GM19043 (cell line): ENCODE measurements at regions not wholly inside any gene's neighbourhood (a gene's known extent, or its start where the extent isn't known, plus 50 kb on each side); places are given as distances from the start of the nearest gene placed in this dataset.
"Not testable (repeated sequence)": the region's sequence is repeated elsewhere in the genome, so short reads cannot be mapped to it uniquely, and the experiment has no call there.

Experiments
- ATAC-seq: cut with Tn5 transposase; IDR thresholded peaks from one replicate; pipeline ENCODE4 v1.9.1; 2021; ENCODE audit warnings: low read depth; ENCODE audit not compliant: unreplicated experiment

DNA sequence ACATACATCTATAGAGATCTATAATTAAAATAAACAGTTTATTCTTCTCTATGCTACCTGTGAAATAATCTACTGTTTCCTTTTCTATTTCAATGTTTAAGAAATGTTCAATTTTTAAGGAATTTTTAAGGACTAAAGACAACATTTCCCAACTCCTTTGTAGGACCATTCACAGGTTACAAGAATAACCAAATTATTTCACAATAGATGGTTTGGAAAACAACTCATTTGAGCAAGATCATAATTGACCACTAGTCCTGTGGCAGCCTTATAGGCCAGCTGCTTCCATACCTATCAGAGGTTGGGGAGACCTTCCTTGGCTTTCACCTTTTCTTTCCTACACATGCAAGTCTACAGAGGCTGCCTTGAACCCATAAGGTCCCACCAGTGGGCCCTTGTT is 193.7 kb downstream of the TTC39B start:
- no peak for ATAC-seq

DNA sequence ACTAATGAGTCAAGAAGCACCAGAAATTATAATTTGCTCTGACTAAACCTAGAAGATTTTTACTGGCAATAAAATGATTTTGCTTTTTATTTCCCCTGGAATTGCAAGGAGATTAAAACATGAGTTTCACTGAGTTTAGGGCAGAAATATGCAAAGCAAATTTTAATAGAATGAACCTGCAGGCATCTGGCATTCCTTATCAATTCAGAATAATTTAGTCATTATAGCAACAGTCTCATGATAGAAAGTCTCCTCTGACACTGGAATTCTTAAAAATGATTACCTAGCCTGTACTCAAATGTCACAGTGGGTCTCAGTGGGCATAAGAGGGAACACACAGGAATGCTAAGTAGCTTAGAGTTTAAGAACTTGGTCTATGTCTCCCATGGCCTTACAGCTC is 195.9 kb downstream of the TTC39B start:
- ATAC-seq = no peak

DNA sequence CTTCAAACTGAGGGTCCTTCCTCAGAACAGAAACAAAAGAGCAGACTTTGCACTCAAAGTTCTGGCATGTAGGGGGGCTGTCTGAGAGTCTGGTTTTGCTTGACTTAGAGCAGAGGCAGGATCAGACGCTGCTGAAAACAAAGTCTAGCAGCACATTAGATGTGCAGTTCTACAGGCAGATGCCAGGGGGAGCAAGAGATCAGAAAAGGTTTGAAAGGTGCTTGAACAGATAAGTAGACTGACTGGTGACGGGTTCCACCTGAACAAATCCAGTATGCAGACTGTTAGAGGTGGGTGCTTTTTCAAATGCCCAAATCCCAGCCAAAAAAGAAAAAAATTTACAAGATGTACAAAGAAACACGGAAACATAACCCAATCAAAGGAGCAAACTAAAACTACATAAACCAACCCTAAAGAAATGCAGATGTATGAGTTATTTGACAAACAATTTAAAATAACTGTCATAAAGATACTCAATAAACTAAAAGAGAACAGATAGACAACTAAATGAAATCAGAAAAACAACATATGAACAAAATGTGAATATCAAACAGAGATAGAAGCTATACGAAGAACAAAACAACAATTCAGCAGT is 194.7 kb upstream of the FREM1 start:
- ATAC-seq = peak; percentile 89

DNA sequence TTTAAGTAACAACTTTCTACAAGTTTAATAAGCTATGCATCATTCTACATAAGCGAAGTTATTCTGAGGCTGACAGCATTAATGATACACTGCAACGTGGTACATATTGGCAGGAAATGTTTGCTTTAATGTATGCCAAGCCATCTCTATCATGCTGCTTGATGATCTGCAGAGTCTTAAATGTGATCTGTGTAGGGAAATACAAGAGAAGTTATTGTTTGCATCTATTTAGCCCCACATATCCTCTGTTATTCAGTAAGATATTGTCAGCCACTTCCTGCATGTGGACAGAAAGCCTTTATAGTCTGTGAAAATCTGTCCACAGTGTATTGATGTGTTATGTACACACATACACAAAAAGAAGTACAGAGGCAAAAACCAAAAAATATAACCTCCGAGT is 193.1 kb upstream of the FREM1 start:
- no peak for ATAC-seq

DNA sequence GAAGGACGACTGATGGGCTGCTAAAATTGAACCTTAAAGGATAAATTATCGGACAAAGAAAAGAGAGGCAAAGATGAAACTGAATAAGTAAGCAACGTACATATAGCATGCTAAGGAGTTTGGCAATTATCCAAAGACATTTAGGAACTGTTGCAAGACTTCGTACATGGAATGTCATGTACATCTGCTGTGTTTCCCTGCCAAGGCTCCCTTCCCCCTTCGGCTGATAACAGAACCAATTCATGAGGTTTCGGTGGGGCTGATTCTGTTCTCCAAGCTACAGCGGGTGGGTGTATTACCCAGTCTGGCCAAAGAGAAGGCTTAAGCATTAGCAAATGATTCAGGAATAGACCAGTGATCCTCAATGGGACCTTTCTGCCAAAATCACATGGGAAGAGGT is 190.9 kb upstream of the FREM1 start:
- no peak for ATAC-seq

DNA sequence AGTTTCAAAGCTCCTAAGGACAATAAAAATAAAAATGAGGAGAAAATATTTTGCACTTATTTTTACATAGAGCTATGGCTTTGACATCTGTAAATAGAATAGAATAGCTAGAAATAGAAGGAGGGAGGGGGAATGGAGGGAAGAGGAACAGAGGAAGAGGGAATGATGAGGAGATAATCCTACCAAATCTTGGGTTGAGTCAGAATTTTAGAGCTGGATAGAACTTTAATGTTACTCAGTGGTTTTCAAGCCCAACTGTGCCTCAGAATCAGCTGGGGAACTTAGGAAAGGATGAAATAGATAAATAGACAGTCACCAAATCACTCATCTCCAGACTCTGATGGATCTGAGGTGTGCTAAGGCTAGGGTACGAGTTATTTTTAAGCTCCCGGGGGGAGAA is 190.3 kb upstream of the FREM1 start:
- ATAC-seq = no peak

DNA sequence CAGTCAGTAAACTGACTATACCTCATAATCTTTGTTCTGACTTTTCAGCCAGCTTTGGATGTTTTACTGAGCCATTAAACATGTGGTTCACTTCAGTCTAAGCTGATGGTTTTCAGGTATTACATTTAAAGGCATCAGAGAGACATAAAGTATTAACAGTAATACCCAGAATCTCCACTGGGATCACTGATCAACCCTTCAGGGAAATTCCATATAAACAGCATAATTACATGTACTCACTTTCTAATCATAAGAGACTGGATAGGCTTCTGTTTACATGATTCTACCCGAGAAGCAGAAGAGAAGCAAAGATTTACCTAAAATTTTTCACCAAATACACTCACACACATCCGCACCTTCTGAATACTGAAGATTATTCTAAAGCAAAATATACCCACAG is 186.7 kb upstream of the FREM1 start:
- no peak for ATAC-seq

DNA sequence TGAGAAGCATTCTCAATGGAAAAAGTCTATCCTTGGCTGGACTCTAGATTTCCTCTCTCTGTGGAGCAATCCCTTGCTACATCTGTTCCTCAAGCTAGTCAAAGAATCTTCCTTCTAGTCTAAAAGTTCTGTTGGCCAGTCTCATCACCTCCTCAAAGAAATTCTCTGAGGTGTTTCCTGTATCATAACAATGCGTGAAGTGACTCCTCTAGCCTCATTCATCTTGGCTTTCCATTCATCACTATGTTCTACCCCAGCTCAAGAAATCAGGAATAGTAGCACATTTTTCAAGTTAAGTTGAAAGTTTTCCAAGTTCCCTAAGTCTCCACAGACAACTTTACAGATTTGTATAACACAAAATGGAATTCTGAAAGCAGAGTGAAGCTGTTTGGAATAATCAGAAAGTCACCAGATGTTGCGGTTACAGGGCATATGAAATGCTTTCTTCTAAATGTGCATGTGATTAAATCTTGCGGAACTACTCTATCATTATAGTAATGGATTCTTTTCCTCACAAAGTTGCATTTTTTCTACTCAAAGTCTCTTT is 176.6 kb upstream of the FREM1 start:
- no peak for ATAC-seq

DNA sequence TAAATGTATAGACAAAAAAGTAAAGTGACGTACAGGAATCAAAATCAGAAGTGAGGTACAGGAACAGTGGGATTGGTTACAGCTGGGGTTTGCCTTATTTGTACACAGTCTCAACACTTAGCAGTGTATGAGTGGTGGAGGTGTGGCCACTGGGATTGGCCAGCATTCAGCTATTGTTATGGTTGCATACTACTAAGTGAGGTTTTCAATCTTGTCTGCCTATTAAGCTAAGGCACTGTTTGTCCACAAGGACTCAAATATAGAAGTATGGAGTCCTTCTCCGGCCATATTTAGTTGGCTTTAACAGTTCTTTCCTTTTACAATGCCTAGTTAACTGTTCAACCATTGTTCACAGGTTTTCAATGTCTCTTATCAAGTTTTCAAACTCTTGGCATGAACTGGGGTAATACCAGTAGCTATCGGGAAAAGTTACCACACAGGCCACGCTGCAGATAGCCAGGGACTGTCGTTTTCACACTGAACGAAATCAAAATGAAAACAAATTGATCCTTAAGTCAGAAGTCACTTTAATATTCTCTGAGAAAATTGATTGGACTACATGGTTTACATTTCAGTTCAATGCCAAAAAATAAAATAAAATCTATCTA is 176.0 kb upstream of the FREM1 start:
- ATAC-seq = no peak

DNA sequence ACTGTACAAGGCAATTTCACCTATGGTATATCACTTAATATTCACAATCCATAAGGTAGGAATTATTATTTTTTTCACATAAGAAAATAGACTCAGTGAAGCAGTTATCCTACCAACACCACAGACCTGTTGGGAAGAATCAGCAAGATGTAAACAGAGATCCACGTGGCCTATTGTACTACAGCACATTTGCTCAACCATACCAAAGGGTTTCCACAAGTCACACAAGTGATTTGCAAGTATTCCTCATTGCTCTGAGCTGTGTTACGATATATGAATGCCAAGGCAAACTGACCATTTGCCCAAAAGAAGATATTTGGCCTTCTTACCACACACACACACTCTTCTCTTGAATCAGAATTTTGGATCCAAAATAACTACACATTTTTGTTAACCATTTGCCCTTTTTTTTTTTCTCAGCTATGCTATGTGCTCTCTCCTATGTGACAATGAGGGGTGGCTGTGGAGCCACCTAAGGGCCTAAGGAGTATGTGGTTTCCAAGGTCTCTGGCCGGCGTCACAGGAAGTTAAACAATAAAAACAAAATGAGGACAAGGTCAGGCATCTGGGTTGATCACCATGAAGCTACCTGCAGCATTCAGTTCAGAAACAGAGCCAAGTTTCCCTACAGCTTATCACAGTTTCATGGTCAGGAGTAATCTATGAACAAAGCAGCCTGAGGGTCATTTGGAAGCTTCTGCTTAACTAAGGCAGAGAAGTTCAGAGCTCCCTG is 171.0 kb upstream of the FREM1 start:
- ATAC-seq = no peak

DNA sequence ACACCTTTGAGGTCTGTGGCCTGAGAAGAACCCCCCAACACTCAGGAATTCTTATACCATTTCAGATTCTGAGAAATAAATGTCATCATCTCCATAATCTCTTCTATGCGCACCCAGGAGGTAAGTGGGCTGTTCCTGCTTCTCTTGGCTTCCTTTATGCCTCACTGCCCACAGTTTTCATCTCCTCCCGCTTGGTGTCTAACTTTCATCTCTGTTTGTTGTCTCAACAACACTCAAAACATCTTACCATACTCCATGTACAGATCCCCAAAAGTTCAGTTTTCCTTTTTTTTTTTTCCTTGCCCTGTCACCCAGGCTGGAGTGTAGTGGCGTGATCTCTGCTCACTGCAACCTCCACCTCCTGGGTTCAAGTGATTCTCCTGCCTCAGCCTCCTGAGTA is 170.2 kb upstream of the FREM1 start:
- no peak for ATAC-seq

DNA sequence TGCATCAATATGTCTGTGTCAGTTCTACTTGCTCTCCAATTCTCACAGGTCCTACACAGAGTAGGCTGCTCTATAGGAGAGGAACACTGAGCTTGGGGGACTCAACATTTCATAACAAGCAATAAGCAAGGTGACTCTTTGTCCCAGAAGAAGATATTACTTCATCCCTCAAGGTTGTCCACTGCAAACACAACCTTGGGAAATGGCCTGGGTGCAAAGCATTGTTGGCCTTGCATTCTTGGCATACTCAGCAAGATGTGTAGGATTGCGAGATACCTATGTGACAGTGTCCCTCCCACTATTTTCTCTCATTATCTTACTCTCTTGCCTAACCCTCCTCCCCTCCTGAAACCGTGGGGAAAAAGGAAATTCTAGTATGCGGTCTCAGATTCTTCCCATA is 169.8 kb upstream of the FREM1 start:
- ATAC-seq = no peak

DNA sequence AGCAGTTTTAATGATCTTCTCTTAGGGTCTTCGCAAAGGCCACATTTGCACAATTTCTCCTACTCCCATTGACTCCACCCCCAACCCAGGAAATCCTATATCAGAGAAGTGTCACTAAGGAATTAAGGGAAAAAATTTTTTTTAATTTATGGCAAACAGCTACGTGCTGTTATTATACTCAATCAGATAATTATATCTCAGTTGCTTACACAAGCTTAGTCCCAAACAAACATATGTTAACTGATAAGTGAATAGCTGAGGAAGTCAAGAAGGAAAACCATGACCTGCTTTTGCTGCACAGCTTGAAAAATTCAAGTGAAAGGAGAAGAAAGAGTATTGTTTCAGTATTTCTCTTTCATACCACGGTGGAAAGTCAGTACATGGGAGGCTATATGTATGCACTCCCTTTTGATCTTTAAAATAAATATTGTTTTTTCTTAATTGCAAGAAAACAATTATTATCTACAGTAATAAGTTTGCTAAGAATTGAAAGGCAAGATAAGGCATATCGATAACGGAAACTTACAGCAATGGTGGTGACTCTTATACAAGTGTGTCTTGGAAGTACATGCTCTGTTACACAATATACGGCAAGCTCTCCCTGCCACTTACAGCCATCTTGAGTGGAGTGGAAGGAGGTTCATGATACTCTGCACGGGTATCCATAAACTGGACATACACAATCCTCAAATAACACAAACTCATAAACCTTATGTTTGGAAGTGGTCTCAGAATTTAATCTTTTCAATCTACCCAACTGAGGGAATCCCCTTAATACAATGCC is 167.9 kb upstream of the FREM1 start:
- ATAC-seq = no peak

DNA sequence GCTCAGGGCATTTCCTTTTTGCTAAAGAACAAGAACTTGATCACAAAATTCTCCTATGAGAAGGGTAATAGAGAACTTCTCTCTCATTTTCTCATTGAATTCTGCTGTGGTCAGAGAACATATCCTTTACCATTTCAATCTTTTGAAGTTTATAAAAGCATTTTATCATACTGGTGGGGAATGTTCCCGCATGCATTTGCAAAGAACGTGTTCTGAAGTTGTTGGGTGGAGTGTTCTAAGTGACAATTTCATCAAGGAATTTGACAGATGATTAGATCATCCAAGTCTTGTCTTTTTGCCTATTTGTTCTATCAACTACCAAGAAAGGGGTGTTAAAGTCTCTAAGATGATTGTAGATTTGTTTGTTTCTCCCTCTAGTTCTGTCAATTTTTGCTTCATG is 163.4 kb upstream of the FREM1 start:
- no peak for ATAC-seq

DNA sequence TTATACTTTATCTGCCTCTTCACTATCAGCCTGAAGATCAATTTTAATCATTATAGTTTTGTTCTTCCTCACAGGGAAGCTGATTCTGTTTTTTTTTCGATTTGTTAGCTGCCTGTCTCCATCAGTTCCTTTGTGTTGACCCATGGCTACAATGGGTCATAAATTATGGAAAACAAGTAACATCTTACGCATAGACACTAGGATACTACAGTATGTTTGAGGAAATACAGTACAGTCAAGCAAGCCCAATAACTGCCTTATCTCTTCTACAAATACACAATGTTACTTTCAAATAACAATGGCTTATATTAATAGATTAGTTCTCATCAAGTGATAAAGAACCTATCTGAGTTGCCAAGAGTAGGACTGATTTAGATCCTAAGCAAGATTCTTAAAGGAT is 160.5 kb upstream of the FREM1 start:
- ATAC-seq = no peak

DNA sequence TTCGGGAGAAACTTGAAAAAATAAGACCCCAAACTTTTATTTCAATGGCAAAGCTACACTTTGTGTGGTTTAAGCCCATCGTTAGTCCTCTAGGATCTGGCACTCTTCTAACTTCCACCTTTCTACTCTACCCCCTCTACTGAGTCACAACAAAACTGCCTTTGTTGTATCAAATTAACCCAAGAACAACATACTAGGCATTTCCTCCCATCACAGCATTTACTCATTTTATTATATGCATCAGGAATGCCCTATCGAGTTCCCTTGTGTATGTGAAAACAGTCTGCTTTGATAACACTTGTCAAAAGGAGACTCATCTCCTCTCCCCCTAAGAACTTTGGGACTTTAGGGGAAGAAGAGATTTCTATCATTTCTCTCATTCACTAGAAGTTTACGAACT is 158.9 kb upstream of the FREM1 start:
- no peak for ATAC-seq

DNA sequence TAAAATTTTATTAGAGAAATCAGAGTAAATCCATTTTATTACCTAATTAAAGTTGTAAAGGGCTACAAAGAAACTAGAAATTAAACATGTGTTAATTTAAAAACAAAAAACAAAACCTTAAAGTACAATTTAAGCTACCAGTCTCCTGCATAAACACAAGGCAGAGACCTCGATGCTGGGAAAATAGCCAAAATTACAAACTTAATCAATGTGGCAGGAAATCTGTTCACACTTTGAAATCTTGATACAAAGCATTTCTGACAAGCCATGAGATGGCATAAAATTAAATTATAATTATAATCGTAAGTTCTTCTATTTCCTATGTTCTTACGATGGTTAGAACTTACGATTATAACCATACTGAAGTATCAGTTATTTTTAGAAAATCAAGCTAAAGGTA is 158.0 kb upstream of the FREM1 start:
- ATAC-seq = no peak

DNA sequence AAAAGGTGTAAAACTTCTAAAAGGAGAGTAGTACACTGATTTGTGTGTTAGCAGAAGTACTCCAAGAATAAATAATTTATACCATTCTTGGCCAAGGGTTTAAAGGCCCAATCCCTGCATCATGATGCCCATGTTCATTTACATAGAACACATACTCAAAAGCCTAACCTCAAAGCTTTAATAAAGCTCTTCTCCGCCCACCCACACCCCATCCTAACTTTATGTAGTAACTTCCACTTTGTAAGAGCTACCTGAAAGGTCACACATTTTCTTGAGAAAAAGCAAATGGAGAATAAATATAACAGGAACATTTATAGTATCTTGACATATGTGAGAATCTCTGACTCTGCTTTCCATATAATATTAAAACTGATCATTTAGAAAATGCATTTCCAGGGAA is 148.8 kb upstream of the FREM1 start:
- ATAC-seq = no peak

DNA sequence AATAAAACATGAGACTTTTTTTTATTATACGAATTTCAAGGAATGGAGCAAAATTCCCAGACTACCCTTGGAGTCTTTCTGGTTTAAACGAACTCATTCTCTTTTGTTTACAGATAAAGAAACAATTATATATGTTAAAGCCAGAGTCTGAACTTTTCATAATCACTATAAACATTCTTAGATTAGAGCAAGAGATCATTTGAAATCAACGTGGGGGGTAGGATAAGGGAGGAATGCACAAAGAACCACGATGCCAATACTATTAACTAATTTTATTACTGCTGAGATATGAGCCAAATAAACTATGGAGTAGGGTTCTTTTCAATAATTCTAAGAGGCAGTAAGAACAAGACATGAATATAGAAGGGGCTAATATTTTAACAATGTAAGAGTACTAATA is 148.0 kb upstream of the FREM1 start:
- no peak for ATAC-seq

DNA sequence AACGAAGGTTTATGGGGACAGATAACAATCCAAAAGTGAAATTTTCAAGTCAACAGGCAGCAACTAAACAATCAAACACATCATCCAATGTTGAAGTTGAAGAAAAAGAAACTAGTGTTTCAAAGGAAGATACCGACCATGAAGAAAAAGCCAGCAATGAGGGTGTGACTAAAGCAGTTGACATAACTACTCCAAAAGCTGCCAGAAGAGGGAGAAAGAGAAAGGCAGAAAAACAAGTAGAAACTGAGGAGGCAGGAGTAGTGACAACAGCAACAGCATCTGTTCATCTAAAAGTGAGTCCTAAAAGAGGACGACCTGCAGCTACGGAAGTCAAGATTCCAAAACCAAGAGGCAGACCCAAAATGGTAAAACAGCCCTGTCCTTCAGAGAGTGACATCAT is 145.1 kb upstream of the FREM1 start:
- ATAC-seq = not testable (repeated sequence)

DNA sequence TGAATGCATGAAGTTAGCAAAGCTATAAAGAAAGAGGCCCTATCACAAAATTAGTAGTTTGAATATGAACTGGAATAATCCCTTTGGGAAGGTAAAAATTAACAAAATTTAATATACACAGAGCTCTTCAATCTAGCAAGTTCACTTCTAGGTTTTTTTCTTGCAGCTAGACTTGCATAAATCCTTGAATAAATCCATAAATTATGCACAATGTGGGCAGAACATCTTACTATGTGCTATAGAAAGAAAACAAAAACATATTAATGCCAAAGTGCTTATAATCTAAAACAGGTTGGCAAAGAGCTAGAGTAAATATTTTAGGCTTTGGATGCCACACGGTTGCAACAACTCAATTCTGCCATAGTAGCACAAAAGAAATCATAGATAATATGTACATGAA is 138.5 kb upstream of the FREM1 start:
- no peak for ATAC-seq
